HL-60 (cell line): ENCODE measurements at regions not wholly inside any gene's neighbourhood (a gene's known extent, or its start where the extent isn't known, plus 50 kb on each side); places are given as distances from the start of the nearest gene placed in this dataset.

Experiments
- DNase-seq, 2 experiments: peaks; one replicate each; pipeline ENCODE4 v3.0.0-alpha.2; 2010 to 2020; ENCODE audit warnings: low read depth in 1 of 2, low spot score in 1 of 2
- H3K27ac ChIP-seq: fragments of 250-450 bp; sonication (Bioruptor Pico); replicated peaks from 2 replicates; pipeline ENCODE4 v1.5.1; 2020; ENCODE audit warnings: mild to moderate bottlenecking, moderate library complexity
- H3K27me3 ChIP-seq: fragments of 250-450 bp; sonication (Bioruptor Pico); 2 replicates; pipeline ENCODE4 v1.5.1; 2021; ENCODE audit warnings: mild to moderate bottlenecking, moderate library complexity; ENCODE audit not compliant: insufficient read depth, poor library complexity, severe bottlenecking
- H3K4me3 ChIP-seq: replicated peaks from 2 replicates; pipeline ENCODE4 v1.5.1; 2011; ENCODE audit warnings: mild to moderate bottlenecking, control low read depth, low read length; ENCODE audit not compliant: insufficient read depth
- GABPA ChIP-seq: IDR thresholded peaks from 2 replicates; pipeline ENCODE4 v1.6.1; 2012; ENCODE audit warnings: low read depth
- POLR2AphosphoS5 ChIP-seq: IDR thresholded peaks from 2 replicates; pipeline ENCODE4 v1.6.1; 2012; ENCODE audit warnings: low read depth
- REST ChIP-seq: IDR thresholded peaks from 2 replicates; pipeline ENCODE4 v1.6.1; 2012; ENCODE audit warnings: low read depth; ENCODE audit not compliant: insufficient replicate concordance
- SPI1 ChIP-seq: IDR thresholded peaks from 2 replicates; pipeline ENCODE4 v1.6.1; 2012; ENCODE audit warnings: low read depth, mild to moderate bottlenecking, borderline replicate concordance
- TF ChIP-seq, protein P1 (sequence below): IDR thresholded peaks from one replicate; pipeline ENCODE4 v1.5.1; 2011; ENCODE audit warnings: low read length, control low read depth, inconsistent platforms; ENCODE audit not compliant: insufficient read depth

GRCh38 chrX:63101879-63102620 is 249.1 kb downstream of the SPIN4 start:
- H3K27ac ChIP-seq, result no peak overlapping the region
- no peak for DNase-seq
- TF ChIP-seq POLR2AphosphoS5 (no peak), GABPA (no peak), SPI1 (no peak), REST (no peak)
- TF ChIP-seq, protein P1, sequence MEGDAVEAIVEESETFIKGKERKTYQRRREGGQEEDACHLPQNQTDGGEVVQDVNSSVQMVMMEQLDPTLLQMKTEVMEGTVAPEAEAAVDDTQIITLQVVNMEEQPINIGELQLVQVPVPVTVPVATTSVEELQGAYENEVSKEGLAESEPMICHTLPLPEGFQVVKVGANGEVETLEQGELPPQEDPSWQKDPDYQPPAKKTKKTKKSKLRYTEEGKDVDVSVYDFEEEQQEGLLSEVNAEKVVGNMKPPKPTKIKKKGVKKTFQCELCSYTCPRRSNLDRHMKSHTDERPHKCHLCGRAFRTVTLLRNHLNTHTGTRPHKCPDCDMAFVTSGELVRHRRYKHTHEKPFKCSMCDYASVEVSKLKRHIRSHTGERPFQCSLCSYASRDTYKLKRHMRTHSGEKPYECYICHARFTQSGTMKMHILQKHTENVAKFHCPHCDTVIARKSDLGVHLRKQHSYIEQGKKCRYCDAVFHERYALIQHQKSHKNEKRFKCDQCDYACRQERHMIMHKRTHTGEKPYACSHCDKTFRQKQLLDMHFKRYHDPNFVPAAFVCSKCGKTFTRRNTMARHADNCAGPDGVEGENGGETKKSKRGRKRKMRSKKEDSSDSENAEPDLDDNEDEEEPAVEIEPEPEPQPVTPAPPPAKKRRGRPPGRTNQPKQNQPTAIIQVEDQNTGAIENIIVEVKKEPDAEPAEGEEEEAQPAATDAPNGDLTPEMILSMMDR, result no peak
- H3K4me3 ChIP-seq, result no peak overlapping the region
- no peaks in the 10 kb centered on the region for H3K27me3 ChIP-seq

- Histone ChIP-seq H3K27ac (no peak overlapping the region), H3K4me3 (no peak overlapping the region), H3K27me3 (no peaks in the 10 kb centered on the region)
- no peak for DNase-seq
- TF ChIP-seq SPI1 (no peak), REST (no peak), POLR2AphosphoS5 (no peak), GABPA (no peak)
- TF ChIP-seq, protein P1, result no peak
Observed at GRCh38 chrX:63058204-63058603, 292.9 kb downstream of the SPIN4 start.

DNA sequence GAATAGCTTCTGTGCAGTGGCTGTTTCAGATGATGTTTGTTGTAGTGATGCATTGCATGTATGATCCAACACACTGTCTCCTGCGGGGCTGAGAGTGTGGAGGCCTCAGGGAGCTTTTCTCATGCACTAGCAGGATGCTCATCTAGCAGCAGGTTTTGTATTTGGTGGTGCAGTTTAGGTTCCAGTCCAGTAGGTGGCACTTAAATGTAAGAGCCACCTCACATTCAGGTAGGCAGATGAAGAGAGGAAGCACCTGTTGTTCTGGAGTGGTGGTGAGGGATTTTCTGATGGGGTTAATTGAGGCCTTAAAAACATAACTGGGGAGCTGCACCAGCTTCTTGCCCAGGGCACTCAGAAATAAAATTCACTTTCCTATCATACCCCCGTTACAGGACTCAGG is 300.9 kb downstream of the SPIN4 start:
- Histone ChIP-seq H3K27me3 (peaks cover 2% of the 10 kb centered on the region), H3K27ac (no peak overlapping the region), H3K4me3 (no peak overlapping the region)
- DNase-seq, result peak in 1 of 2 experiments; percentile 3
- no peak for TF ChIP-seq SPI1
- TF ChIP-seq REST, result no peak
- TF ChIP-seq POLR2AphosphoS5, result no peak
- TF ChIP-seq, protein P1, result no peak
- no peak for TF ChIP-seq GABPA
